HG02840 (cell line): ENCODE measurements at regions not wholly inside any gene's neighbourhood (a gene's known extent, or its start where the extent isn't known, plus 50 kb on each side); places are given as distances from the start of the nearest gene placed in this dataset.
"Not testable (repeated sequence)": the region's sequence is repeated elsewhere in the genome, so short reads cannot be mapped to it uniquely, and the experiment has no call there.

Experiments used
- ATAC-seq: cut with Tn5 transposase; IDR thresholded peaks from one replicate; pipeline ENCODE4 v1.9.1; 2021; ENCODE audit warnings: mild to moderate bottlenecking, moderate library complexity, moderate number of reproducible peaks; ENCODE audit not compliant: unreplicated experiment, low FRiP score

GRCh38 chr6:105860927-105861326, 225.2 kb upstream of the PRDM1 start:
- ATAC-seq, result not testable (repeated sequence)

- no peak for ATAC-seq
These were observed 226.7 kb upstream of the PRDM1 start for GRCh38 chr6:105859457-105859856.

- not testable (repeated sequence) for ATAC-seq
These were observed 227.5 kb upstream of the PRDM1 start for GRCh38 chr6:105858639-105859038.

GRCh38 chr6:105855433-105855832, 230.7 kb upstream of the PRDM1 start:
- no peak for ATAC-seq

- not testable (repeated sequence) for ATAC-seq
These were observed 232.2 kb upstream of the PRDM1 start for GRCh38 chr6:105853979-105854378.

- no peak for ATAC-seq
These were observed 234.5 kb upstream of the PRDM1 start for GRCh38 chr6:105851606-105852005.

GRCh38 chr6:105851113-105851580, 235.0 kb upstream of the PRDM1 start:
- ATAC-seq, result no peak

- ATAC-seq, result no peak
These were observed 235.6 kb upstream of the PRDM1 start for GRCh38 chr6:105850261-105851112.

GRCh38 chr6:105849746-105850145, 236.4 kb upstream of the PRDM1 start:
- no peak for ATAC-seq

GRCh38 chr6:105847433-105847832, 238.7 kb upstream of the PRDM1 start:
- no peak for ATAC-seq

- ATAC-seq, result no peak
These were observed 241.8 kb upstream of the PRDM1 start for GRCh38 chr6:105844275-105844883.

GRCh38 chr6:105839266-105839665, 246.9 kb upstream of the PRDM1 start:
- no peak for ATAC-seq

GRCh38 chr6:105838171-105838570, 248.0 kb upstream of the PRDM1 start:
- no peak for ATAC-seq

GRCh38 chr6:105836889-105837288, 249.2 kb upstream of the PRDM1 start:
- no peak for ATAC-seq

- no peak for ATAC-seq
These were observed 249.8 kb upstream of the PRDM1 start for GRCh38 chr6:105836379-105836778.

GRCh38 chr6:105835373-105835772, 250.8 kb upstream of the PRDM1 start:
- ATAC-seq, result no peak

GRCh38 chr6:105833959-105834947, 251.9 kb upstream of the PRDM1 start:
- no peak for ATAC-seq

- no peak for ATAC-seq
These were observed 253.8 kb upstream of the PRDM1 start for GRCh38 chr6:105832313-105832761.

- ATAC-seq, result no peak
These were observed 254.6 kb upstream of the PRDM1 start for GRCh38 chr6:105831311-105832097.

GRCh38 chr6:105825210-105825609, 260.9 kb upstream of the PRDM1 start:
- ATAC-seq, result no peak
